ENCODE measurements at regions not wholly inside any gene's neighbourhood (a gene's known extent, or its start where the extent isn't known, plus 50 kb on each side); places are given as distances from the start of the nearest gene placed in this dataset.

DNA sequence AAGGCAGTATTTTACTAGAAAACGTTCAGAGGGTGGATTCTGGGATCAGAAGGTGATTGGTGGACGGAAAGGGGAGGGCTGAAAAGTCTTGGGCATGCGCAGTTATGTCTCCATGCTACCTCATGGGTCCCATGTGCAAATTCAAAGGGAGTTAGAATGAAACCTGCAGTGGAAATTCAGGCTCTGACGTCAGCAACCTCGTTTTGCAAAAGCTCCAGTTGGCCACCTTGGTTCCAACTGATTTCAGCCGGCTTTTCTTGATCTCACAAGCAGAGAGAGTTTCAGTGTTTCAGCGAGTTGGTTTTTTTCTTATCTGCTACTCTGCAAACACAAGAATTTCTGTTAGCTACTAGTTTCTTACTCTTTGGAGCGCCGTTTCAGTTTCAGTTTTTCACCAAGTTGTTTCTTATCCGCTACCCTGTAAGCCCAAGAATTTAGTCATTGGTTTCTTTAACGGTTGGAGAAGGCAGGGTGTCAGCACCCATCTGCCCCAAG is 69.8 kb upstream of the PGBD5 start:
- no peak for DNase-seq (ENCODE audit: extremely low spot score, unreplicated experiment)
- TF ChIP-seq CTCF (conservative IDR thresholded peaks at IDR 0.05), result no peak
- Mint-ChIP-seq H3K27ac (no peak overlapping the region), H3K9me3 (peaks cover 11% of the 10 kb centered on the region), H3K4me1 (ENCODE audit: unreplicated experiment) (peaks cover 18% of the 10 kb centered on the region), H3K27me3 (peaks cover 13% of the 10 kb centered on the region), H3K4me3 (no peak overlapping the region), H3K36me3 (no peaks in the 10 kb centered on the region)

DNA sequence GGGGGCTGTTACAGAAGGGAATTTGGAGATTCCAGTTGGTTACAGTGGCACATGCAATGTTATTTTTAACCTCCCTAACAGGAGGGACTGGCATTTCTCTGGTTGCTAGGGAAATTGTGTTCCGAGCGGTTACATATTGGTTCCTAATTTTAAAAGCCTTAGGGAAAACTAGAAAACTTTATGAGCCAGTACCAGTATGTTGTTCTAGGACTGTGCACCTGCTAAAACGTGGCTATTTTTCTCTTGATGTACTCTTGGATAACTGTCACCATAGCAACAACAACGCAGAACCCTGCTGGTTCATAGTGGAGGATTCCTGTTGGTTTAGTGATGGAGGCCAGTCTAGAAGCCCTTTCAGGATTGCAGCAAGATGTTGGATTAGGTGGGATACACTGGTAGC is 68.9 kb upstream of the PGBD5 start:
- Mint-ChIP-seq H3K9me3 (peaks cover 6% of the 10 kb centered on the region), H3K27me3 (peaks cover 20% of the 10 kb centered on the region), H3K27ac (no peak overlapping the region), H3K36me3 (no peaks in the 10 kb centered on the region), H3K4me1 (ENCODE audit: unreplicated experiment) (peaks cover 13% of the 10 kb centered on the region), H3K4me3 (no peak overlapping the region)
- TF ChIP-seq CTCF (conservative IDR thresholded peaks at IDR 0.05), result no peak
- DNase-seq (ENCODE audit: extremely low spot score, unreplicated experiment), result no peak

GRCh38 chr1:230494514-230494913 is 68.4 kb upstream of the PGBD5 start:
- no peak for DNase-seq (ENCODE audit: extremely low spot score, unreplicated experiment)
- Mint-ChIP-seq H3K36me3 (no peaks in the 10 kb centered on the region), H3K27me3 (peaks cover 20% of the 10 kb centered on the region), H3K4me3 (no peak overlapping the region), H3K9me3 (peaks cover 3% of the 10 kb centered on the region), H3K27ac (no peak overlapping the region), H3K4me1 (ENCODE audit: unreplicated experiment) (peaks cover 13% of the 10 kb centered on the region)
- TF ChIP-seq CTCF (conservative IDR thresholded peaks at IDR 0.05), result no peak

GRCh38 chr1:230494026-230494425 is 67.9 kb upstream of the PGBD5 start:
- peaks cover 13% of the 10 kb centered on the region for H3K4me1 Mint-ChIP-seq (ENCODE audit: unreplicated experiment)
- H3K4me3 Mint-ChIP-seq, result no peak overlapping the region
- no peaks in the 10 kb centered on the region for H3K9me3 Mint-ChIP-seq
- no peak for DNase-seq (ENCODE audit: extremely low spot score, unreplicated experiment)
- peaks cover 20% of the 10 kb centered on the region for H3K27me3 Mint-ChIP-seq
- H3K27ac Mint-ChIP-seq, result no peak overlapping the region
- H3K36me3 Mint-ChIP-seq, result no peaks in the 10 kb centered on the region
- TF ChIP-seq CTCF (conservative IDR thresholded peaks at IDR 0.05), result no peak

- Mint-ChIP-seq H3K9me3 (no peaks in the 10 kb centered on the region), H3K27ac (no peak overlapping the region), H3K4me1 (ENCODE audit: unreplicated experiment) (peaks cover 13% of the 10 kb centered on the region), H3K4me3 (no peak overlapping the region), H3K36me3 (no peaks in the 10 kb centered on the region), H3K27me3 (peaks cover 20% of the 10 kb centered on the region)
- TF ChIP-seq CTCF (conservative IDR thresholded peaks at IDR 0.05), result no peak
- no peak for DNase-seq (ENCODE audit: extremely low spot score, unreplicated experiment)
Observed at GRCh38 chr1:230493264-230493663, 67.1 kb upstream of the PGBD5 start.

DNA sequence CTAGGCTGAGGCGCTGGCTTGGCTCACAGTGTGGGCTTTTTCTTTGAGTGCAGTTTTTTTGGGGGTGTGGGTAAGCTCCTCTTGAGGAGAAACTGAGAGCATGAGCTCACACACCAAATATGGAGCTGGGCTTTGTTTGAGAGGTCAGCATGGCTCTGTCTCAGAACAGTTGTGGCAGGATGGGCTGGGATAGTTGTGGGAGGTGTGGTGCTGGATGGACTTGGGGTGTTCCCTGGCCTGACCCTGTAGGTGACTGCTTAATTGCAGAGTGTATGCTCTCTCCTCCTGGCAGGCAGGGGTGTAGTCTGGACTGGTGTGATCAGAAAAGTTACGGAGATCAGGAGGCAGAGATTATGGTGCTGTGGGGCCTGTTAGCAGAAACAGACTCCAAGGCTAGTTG is 64.3 kb upstream of the PGBD5 start:
- Mint-ChIP-seq H3K4me3 (no peak overlapping the region), H3K9me3 (no peaks in the 10 kb centered on the region), H3K4me1 (ENCODE audit: unreplicated experiment) (no peaks in the 10 kb centered on the region), H3K27me3 (peaks cover 13% of the 10 kb centered on the region), H3K27ac (no peak overlapping the region), H3K36me3 (no peaks in the 10 kb centered on the region)
- TF ChIP-seq CTCF (conservative IDR thresholded peaks at IDR 0.05), result no peak
- no peak for DNase-seq (ENCODE audit: extremely low spot score, unreplicated experiment)

Measured in type B pancreatic cell (in vitro differentiated cells).